T-helper 17 cell (primary cell): ENCODE measurements at regions not wholly inside any gene's neighbourhood (a gene's known extent, or its start where the extent isn't known, plus 50 kb on each side); places are given as distances from the start of the nearest gene placed in this dataset.
"Not testable (repeated sequence)": the region's sequence is repeated elsewhere in the genome, so short reads cannot be mapped to it uniquely, and the experiment has no call there.

Experiments used
- ATAC-seq: fragments of 150-1000 bp; cut with Tn5 transposase; 2 replicates; pipeline ENCODE4 v1.10.0; 2021; ENCODE audit warnings: mild to moderate bottlenecking, moderate library complexity
- DNase-seq, 3 donors: peaks; one replicate each; pipeline versions ENCODE4 v3.0.0 to v3.0.0-alpha.2; 2020 to 2021
- H3K9me3 ChIP-seq: one replicate; pipeline ENCODE4 v1.7.0; 2013; ENCODE audit warnings: low read length, mild to moderate bottlenecking; ENCODE audit not compliant: control insufficient read depth, poor library complexity, severe bottlenecking
- H3K27ac Mint-ChIP-seq: one replicate; pipeline ENCODE4 v1.8.0; 2022; ENCODE audit warnings: mild to moderate bottlenecking, moderate library complexity, mixed read lengths
- H3K27me3 Mint-ChIP-seq: one replicate; pipeline ENCODE4 v1.8.0; 2022; ENCODE audit warnings: mixed read lengths
- H3K36me3 Mint-ChIP-seq: one replicate; pipeline ENCODE4 v1.8.0; 2022; ENCODE audit warnings: low read depth, mixed read lengths
- H3K4me1 Mint-ChIP-seq: one replicate; pipeline ENCODE4 v1.8.0; 2022; ENCODE audit warnings: mild to moderate bottlenecking, mixed read lengths
- H3K4me3 Mint-ChIP-seq: one replicate; pipeline ENCODE4 v1.8.0; 2022; ENCODE audit warnings: mild to moderate bottlenecking, moderate library complexity, mixed read lengths

DNA sequence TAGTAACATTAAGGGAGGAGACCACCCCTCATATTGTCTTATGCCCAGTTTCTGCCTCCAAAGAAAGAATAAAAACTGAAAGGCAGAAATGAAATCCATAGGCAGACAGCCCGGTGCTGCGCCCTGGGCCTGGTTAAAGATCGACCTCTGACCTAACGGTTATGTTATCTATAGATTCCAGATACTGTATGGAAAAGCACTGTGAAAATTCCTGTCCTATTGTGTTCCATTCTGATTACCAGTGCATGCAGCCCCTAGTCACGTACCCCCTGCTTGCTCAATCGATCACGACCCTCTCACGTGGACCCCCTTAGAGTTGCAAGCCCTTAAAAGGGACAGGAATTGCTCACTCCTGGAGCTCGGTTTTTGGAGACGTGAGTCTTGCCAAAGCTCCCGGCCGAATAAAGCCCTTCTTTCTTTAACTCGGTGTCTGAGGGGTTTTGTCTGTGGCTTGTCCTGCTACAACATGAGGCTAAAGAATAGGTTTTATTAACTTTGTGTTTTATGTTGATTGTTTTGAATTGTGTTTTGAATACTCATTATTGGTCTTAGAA is 121.4 kb upstream of the XIRP2 start:
- not testable (repeated sequence) for H3K9me3 ChIP-seq, H3K4me1 Mint-ChIP-seq, H3K27ac Mint-ChIP-seq, H3K27me3 Mint-ChIP-seq, H3K36me3 Mint-ChIP-seq, H3K4me3 Mint-ChIP-seq, DNase-seq, ATAC-seq

- H3K4me3 Mint-ChIP-seq = no peak overlapping the region
- H3K27me3 Mint-ChIP-seq = no peaks in the 10 kb centered on the region
- no peaks in the 10 kb centered on the region for H3K9me3 ChIP-seq
- ATAC-seq (no peak), DNase-seq (no peak)
- H3K4me1 Mint-ChIP-seq = no peaks in the 10 kb centered on the region
- no peak overlapping the region for H3K27ac Mint-ChIP-seq
- no peaks in the 10 kb centered on the region for H3K36me3 Mint-ChIP-seq
Measured at GRCh38 chr2:166766220-166766619, 122.1 kb upstream of the XIRP2 start.

GRCh38 chr2:166765141-166765540 is 123.1 kb upstream of the XIRP2 start:
- Mint-ChIP-seq H3K4me3 (no peak overlapping the region), H3K36me3 (no peaks in the 10 kb centered on the region), H3K27ac (no peak overlapping the region), H3K27me3 (no peaks in the 10 kb centered on the region), H3K4me1 (no peaks in the 10 kb centered on the region)
- H3K9me3 ChIP-seq = no peaks in the 10 kb centered on the region
- no peak for DNase-seq
- ATAC-seq = no peak

- no peak for ATAC-seq
Measured at GRCh38 chr2:166764702-166765101, 123.6 kb upstream of the XIRP2 start.

GRCh38 chr2:166764216-166764615 is 124.1 kb upstream of the XIRP2 start:
- DNase-seq = no peak
- H3K9me3 ChIP-seq = no peaks in the 10 kb centered on the region
- Mint-ChIP-seq H3K4me3 (no peak overlapping the region), H3K27ac (no peak overlapping the region), H3K4me1 (no peaks in the 10 kb centered on the region), H3K36me3 (no peaks in the 10 kb centered on the region), H3K27me3 (no peaks in the 10 kb centered on the region)
- no peak for ATAC-seq

More at GRCh38 chr2:166764702-166765101, 123.6 kb upstream of the XIRP2 start:
- Mint-ChIP-seq H3K36me3 (no peaks in the 10 kb centered on the region), H3K27ac (no peak overlapping the region), H3K4me3 (no peak overlapping the region), H3K4me1 (no peaks in the 10 kb centered on the region), H3K27me3 (no peaks in the 10 kb centered on the region)
- no peaks in the 10 kb centered on the region for H3K9me3 ChIP-seq
- DNase-seq = no peak

- H3K9me3 ChIP-seq = no peaks in the 10 kb centered on the region
- DNase-seq (no peak), ATAC-seq (no peak)
- H3K27me3 Mint-ChIP-seq = no peaks in the 10 kb centered on the region
- H3K4me3 Mint-ChIP-seq = no peak overlapping the region
- no peak overlapping the region for H3K27ac Mint-ChIP-seq
- no peaks in the 10 kb centered on the region for H3K4me1 Mint-ChIP-seq
- H3K36me3 Mint-ChIP-seq = no peaks in the 10 kb centered on the region
Measured at GRCh38 chr2:166762746-166763145, 125.5 kb upstream of the XIRP2 start.

GRCh38 chr2:166758956-166759355 is 129.3 kb upstream of the XIRP2 start:
- Mint-ChIP-seq H3K4me1 (no peaks in the 10 kb centered on the region), H3K36me3 (no peaks in the 10 kb centered on the region), H3K27ac (no peak overlapping the region), H3K27me3 (no peaks in the 10 kb centered on the region), H3K4me3 (no peak overlapping the region)
- H3K9me3 ChIP-seq = no peaks in the 10 kb centered on the region
- ATAC-seq (no peak), DNase-seq (no peak)

GRCh38 chr2:166750624-166751023 is 137.7 kb upstream of the XIRP2 start:
- no peaks in the 10 kb centered on the region for H3K4me1 Mint-ChIP-seq
- no peak overlapping the region for H3K4me3 Mint-ChIP-seq
- no peaks in the 10 kb centered on the region for H3K9me3 ChIP-seq
- DNase-seq = no peak
- H3K27me3 Mint-ChIP-seq = no peaks in the 10 kb centered on the region
- H3K36me3 Mint-ChIP-seq = no peaks in the 10 kb centered on the region
- no peak for ATAC-seq
- H3K27ac Mint-ChIP-seq = no peak overlapping the region

- H3K36me3 Mint-ChIP-seq, DNase-seq, H3K4me3 Mint-ChIP-seq, H3K9me3 ChIP-seq, ATAC-seq, H3K27ac Mint-ChIP-seq, H3K27me3 Mint-ChIP-seq, H3K4me1 Mint-ChIP-seq: not testable (repeated sequence)
Measured at GRCh38 chr2:166744117-166744516, 144.2 kb upstream of the XIRP2 start.

GRCh38 chr2:166743482-166743881 is 144.8 kb upstream of the XIRP2 start:
- not testable (repeated sequence) for H3K4me1 Mint-ChIP-seq, H3K27me3 Mint-ChIP-seq, ATAC-seq, H3K4me3 Mint-ChIP-seq, H3K27ac Mint-ChIP-seq, H3K9me3 ChIP-seq, H3K36me3 Mint-ChIP-seq, DNase-seq

DNA sequence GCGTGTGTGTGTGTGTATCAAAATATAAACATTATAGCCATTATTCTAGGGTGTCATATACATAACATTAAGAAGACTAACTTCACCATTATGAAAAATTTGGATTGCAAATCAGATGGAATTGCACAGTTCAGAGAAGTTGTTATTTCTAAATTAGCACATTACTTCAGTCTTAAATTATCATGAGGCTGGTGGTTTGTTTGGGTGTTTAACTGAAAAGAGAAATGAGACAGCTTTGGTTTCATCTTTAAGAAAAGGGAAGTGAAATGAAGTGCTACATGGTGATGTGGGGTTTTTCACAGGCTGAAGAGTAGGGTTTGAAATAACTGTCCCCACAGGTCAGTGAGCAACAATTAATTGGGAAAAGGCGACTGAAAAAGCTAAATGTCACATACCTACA is 161.2 kb upstream of the XIRP2 start:
- DNase-seq (no peak), ATAC-seq (no peak)
- H3K4me1 Mint-ChIP-seq = no peaks in the 10 kb centered on the region
- H3K36me3 Mint-ChIP-seq = no peaks in the 10 kb centered on the region
- H3K27ac Mint-ChIP-seq = no peak overlapping the region
- H3K27me3 Mint-ChIP-seq = no peaks in the 10 kb centered on the region
- H3K9me3 ChIP-seq = no peaks in the 10 kb centered on the region
- H3K4me3 Mint-ChIP-seq = no peak overlapping the region

GRCh38 chr2:166725927-166726924 is 162.1 kb upstream of the XIRP2 start:
- no peak overlapping the region for H3K27ac Mint-ChIP-seq
- H3K9me3 ChIP-seq = no peaks in the 10 kb centered on the region
- no peaks in the 10 kb centered on the region for H3K4me1 Mint-ChIP-seq
- ATAC-seq = no peak
- H3K4me3 Mint-ChIP-seq = no peak overlapping the region
- no peak for DNase-seq
- H3K36me3 Mint-ChIP-seq = no peaks in the 10 kb centered on the region
- no peaks in the 10 kb centered on the region for H3K27me3 Mint-ChIP-seq

GRCh38 chr2:166716968-166717367 is 171.3 kb upstream of the XIRP2 start:
- no peaks in the 10 kb centered on the region for H3K36me3 Mint-ChIP-seq
- H3K4me3 Mint-ChIP-seq = no peak overlapping the region
- no peak overlapping the region for H3K27ac Mint-ChIP-seq
- ATAC-seq = no peak
- no peaks in the 10 kb centered on the region for H3K27me3 Mint-ChIP-seq
- no peaks in the 10 kb centered on the region for H3K4me1 Mint-ChIP-seq
- no peaks in the 10 kb centered on the region for H3K9me3 ChIP-seq
- DNase-seq = no peak

GRCh38 chr2:166700079-166700478 is 188.2 kb upstream of the XIRP2 start:
- H3K27ac Mint-ChIP-seq = no peak overlapping the region
- H3K27me3 Mint-ChIP-seq = no peaks in the 10 kb centered on the region
- H3K36me3 Mint-ChIP-seq = no peaks in the 10 kb centered on the region
- DNase-seq (no peak), ATAC-seq (no peak)
- H3K4me1 Mint-ChIP-seq = no peaks in the 10 kb centered on the region
- H3K4me3 Mint-ChIP-seq = no peak overlapping the region
- no peaks in the 10 kb centered on the region for H3K9me3 ChIP-seq
